Astrocyte of the spinal cord (primary cell): ENCODE measurements at regions not wholly inside any gene's neighbourhood (a gene's known extent, or its start where the extent isn't known, plus 50 kb on each side); places are given as distances from the start of the nearest gene placed in this dataset.

Experiments
- DNase-seq: peaks from one replicate; pipeline ENCODE4 v3.0.0; 2011; ENCODE audit warnings: low read depth, low spot score
- H3K4me3 ChIP-seq: 2 replicates; pipeline ENCODE4 v1.5.1; 2011; ENCODE audit warnings: low read depth, mild to moderate bottlenecking, low read length, moderate library complexity
- CTCF ChIP-seq: IDR thresholded peaks from 2 replicates; pipeline ENCODE4 v1.5.1; 2012; ENCODE audit warnings: low read depth, mild to moderate bottlenecking, low read length, inconsistent platforms
- in situ Hi-C: cut with HindIII; loops from 2 replicates; pipeline ENCODE4 v1.10.0; 2017; ENCODE audit warnings: low sequenced_read_pairs

- DNase-seq, result no peak
- no peak overlapping the region for H3K4me3 ChIP-seq
- TF ChIP-seq CTCF, result no peak
- in situ Hi-C loops, result no loop called here
These were observed 140.8 kb downstream of the BARX1 start for GRCh38 chr9:93814077-93814956.

GRCh38 chr9:93813221-93814076 is 141.7 kb downstream of the BARX1 start:
- H3K4me3 ChIP-seq, result no peak overlapping the region
- in situ Hi-C loops, result no loop called here
- DNase-seq, result no peak
- TF ChIP-seq CTCF, result no peak

- TF ChIP-seq CTCF, result no peak
- H3K4me3 ChIP-seq, result no peak overlapping the region
- no peak for DNase-seq
- in situ Hi-C loops, result no loop called here
These were observed 142.8 kb downstream of the BARX1 start for GRCh38 chr9:93812410-93812668.

GRCh38 chr9:93810028-93810971 is 144.9 kb downstream of the BARX1 start:
- DNase-seq, result no peak
- no peak for TF ChIP-seq CTCF
- in situ Hi-C loops, result no loop called here
- no peak overlapping the region for H3K4me3 ChIP-seq

GRCh38 chr9:93809204-93809940 is 145.8 kb downstream of the BARX1 start:
- in situ Hi-C loops, result no loop called here
- no peak overlapping the region for H3K4me3 ChIP-seq
- DNase-seq, result no peak
- TF ChIP-seq CTCF, result no peak
